Endothelial cell of umbilical vein (primary cell): ENCODE measurements at regions not wholly inside any gene's neighbourhood (a gene's known extent, or its start where the extent isn't known, plus 50 kb on each side); places are given as distances from the start of the nearest gene placed in this dataset.

Experiments used
- BruUV-seq: library from RNA; stranded (reverse); fragments of 400-500 nt; replicated peaks from 2 replicates; lab custom pipeline; 2021; lab: Mats Ljungman, UMichigan
- CTCF ChIA-PET: fragments of 300-600, 350-600 bp; sonication (Branson Sonifier 250); formaldehyde crosslinking; loops from one replicate; lab custom pipeline; 2021; ENCODE audit warnings: antibody characterized with exemption, inconsistent platforms; lab: Charles Lee
- POLR2A ChIA-PET: fragments of 300-600, 350-600 bp; sonication (Branson Sonifier 250); formaldehyde crosslinking; loops from one replicate; lab custom pipeline; 2021; ENCODE audit warnings: antibody characterized with exemption, inconsistent platforms; lab: Charles Lee
- DNase-seq: peaks from one replicate; pipeline ENCODE4 v3.0.0-alpha.2; 2011; ENCODE audit warnings: low read depth, low spot score
- FAIRE-seq: peaks from 2 replicates; lab custom pipeline; 2011; peaks lifted over from hg19 to GRCh38; lab: Jason Lieb, UNC
- H2AFZ ChIP-seq: 2 replicates; pipeline ENCODE4 v1.6.0; 2012; ENCODE audit warnings: low read depth, low read length, control low read depth, inconsistent platforms
- H3K27ac ChIP-seq: 2 replicates; pipeline ENCODE4 v1.5.1; 2011; ENCODE audit warnings: low read depth, mild to moderate bottlenecking, control low read depth, low read length, moderate library complexity; ENCODE audit not compliant: insufficient read depth
- H3K27me3 ChIP-seq, 2 experiments: 2 replicates each; pipeline versions ENCODE4 v1.6.0 to v1.6.1; 2011; ENCODE audit warnings: low read length in 2 of 2, mixed read lengths in 1 of 2; ENCODE audit not compliant: control insufficient read depth in 2 of 2, insufficient read depth in 2 of 2
- H3K36me3 ChIP-seq, 2 experiments: 2 replicates in 1 of 2; 3 replicates in 1 of 2; pipeline ENCODE4 v1.5.1; 2011; ENCODE audit warnings: low read length in 2 of 2, mild to moderate bottlenecking in 1 of 2, moderate library complexity in 1 of 2; ENCODE audit not compliant: control insufficient read depth in 2 of 2, insufficient read depth in 2 of 2; ENCODE audit errors: extremely low read depth in 1 of 2
- H3K4me1 ChIP-seq: 3 replicates; pipeline ENCODE4 v1.5.1; 2011; ENCODE audit warnings: mild to moderate bottlenecking, low read length; ENCODE audit not compliant: control insufficient read depth, insufficient read depth; ENCODE audit errors: extremely low read depth
- H3K4me2 ChIP-seq: 2 replicates; pipeline ENCODE4 v1.6.1; 2011; ENCODE audit warnings: low read length, control low read depth, mixed read lengths; ENCODE audit not compliant: insufficient read depth
- H3K4me3 ChIP-seq, 3 experiments: fragments of 200-600 bp in 1 of 3; sonication (generic), shearing (Covaris generic) in 1 of 3; replicated peaks in 1 of 3; 2 replicates each; pipeline ENCODE4 v1.5.1; 2011 to 2016; ENCODE audit warnings: control low read depth in 3 of 3, low read length in 3 of 3, mild to moderate bottlenecking in 2 of 3, inconsistent platforms in 1 of 3, low read depth in 1 of 3, moderate library complexity in 1 of 3; ENCODE audit not compliant: insufficient read depth in 1 of 3
- H3K79me2 ChIP-seq: 2 replicates; pipeline ENCODE4 v1.6.0; 2012; ENCODE audit warnings: low read length, inconsistent platforms; ENCODE audit not compliant: control insufficient read depth, insufficient read depth
- H3K9ac ChIP-seq: replicated peaks from 2 replicates; pipeline ENCODE3; 2011; ENCODE audit warnings: low read length, control low read depth; ENCODE audit not compliant: insufficient read depth; ENCODE audit errors: extremely low read depth
- H3K9me1 ChIP-seq: replicated peaks from 3 replicates; pipeline ENCODE4 v1.6.0; 2011; ENCODE audit warnings: mild to moderate bottlenecking, low read length; ENCODE audit not compliant: control insufficient read depth, insufficient read depth; ENCODE audit errors: extremely low read depth
- H3K9me3 ChIP-seq: replicated peaks from 2 replicates; pipeline ENCODE4 v1.5.1; 2012; ENCODE audit warnings: low read length, inconsistent platforms; ENCODE audit not compliant: control insufficient read depth, insufficient read depth
- H4K20me1 ChIP-seq: replicated peaks from 2 replicates; pipeline ENCODE3; 2011; ENCODE audit warnings: mild to moderate bottlenecking, low read length; ENCODE audit not compliant: control insufficient read depth, insufficient read depth; ENCODE audit errors: extremely low read depth
- EZH2 ChIP-seq: IDR thresholded peaks from 2 replicates; pipeline ENCODE4 v1.6.1; 2012; ENCODE audit warnings: borderline replicate concordance, low read depth, mild to moderate bottlenecking, moderate library complexity, low read length, inconsistent platforms; ENCODE audit not compliant: severe bottlenecking
- FOS ChIP-seq: IDR thresholded peaks from 2 replicates; pipeline ENCODE4 v1.6.1; 2011; ENCODE audit warnings: mild to moderate bottlenecking, low read length, moderate library complexity, borderline replicate concordance; ENCODE audit not compliant: insufficient read depth
- GATA2 ChIP-seq: IDR thresholded peaks from 2 replicates; pipeline ENCODE4 v1.7.0; 2011; ENCODE audit warnings: low read depth, mild to moderate bottlenecking, moderate library complexity, mixed read lengths, low read length; ENCODE audit not compliant: insufficient read length, insufficient read depth
- JUN ChIP-seq: IDR thresholded peaks from 2 replicates; pipeline ENCODE4 v1.6.1; 2011; ENCODE audit warnings: borderline replicate concordance, low read depth; ENCODE audit not compliant: insufficient read length, insufficient read depth
- MYC ChIP-seq: IDR thresholded peaks from one replicate; pipeline ENCODE4 v1.6.1; 2011; ENCODE audit warnings: mild to moderate bottlenecking, low read depth, low read length
- POLR2A ChIP-seq: IDR thresholded peaks from 2 replicates; pipeline ENCODE4 v1.6.1; 2012; ENCODE audit warnings: low read depth, mild to moderate bottlenecking, control low read depth, low read length
- POLR2AphosphoS5 ChIP-seq: IDR thresholded peaks from 2 replicates; pipeline ENCODE4 v1.6.1; 2012; ENCODE audit warnings: low read depth, mild to moderate bottlenecking, control low read depth, low read length, moderate library complexity; ENCODE audit not compliant: insufficient read depth
- dilution Hi-C: fragments of 300-500 bp; cut with MboI; formaldehyde crosslinking; loops from one replicate; pipeline ENCODE4 v1.15.0; 2019; ENCODE audit warnings: low sequenced_read_pairs; ENCODE audit not compliant: extremely low pct_ligation_motif_present
- intact Hi-C: fragments of 100-400 bp; cut with micrococcal nuclease; formaldehyde crosslinking; loops from one replicate; pipeline ENCODE4 v1.10.0; 2022
- TF ChIP-seq, protein P1 (sequence below): IDR thresholded peaks from 2 replicates; pipeline ENCODE4 v1.6.1; 2011; ENCODE audit not compliant: insufficient read depth, insufficient read length
- TF ChIP-seq, protein P2 (sequence below), 2 donors: IDR thresholded peaks; 1 replicate in 1 of 2; 2 replicates in 1 of 2; pipeline ENCODE4 v1.5.1; 2011; ENCODE audit warnings: low read length in 2 of 2, mild to moderate bottlenecking in 2 of 2, moderate library complexity in 2 of 2, control low read depth in 1 of 2, inconsistent platforms in 1 of 2, low read depth in 1 of 2; ENCODE audit not compliant: insufficient read depth in 1 of 2; ENCODE audit errors: extremely low read depth in 1 of 2

DNA sequence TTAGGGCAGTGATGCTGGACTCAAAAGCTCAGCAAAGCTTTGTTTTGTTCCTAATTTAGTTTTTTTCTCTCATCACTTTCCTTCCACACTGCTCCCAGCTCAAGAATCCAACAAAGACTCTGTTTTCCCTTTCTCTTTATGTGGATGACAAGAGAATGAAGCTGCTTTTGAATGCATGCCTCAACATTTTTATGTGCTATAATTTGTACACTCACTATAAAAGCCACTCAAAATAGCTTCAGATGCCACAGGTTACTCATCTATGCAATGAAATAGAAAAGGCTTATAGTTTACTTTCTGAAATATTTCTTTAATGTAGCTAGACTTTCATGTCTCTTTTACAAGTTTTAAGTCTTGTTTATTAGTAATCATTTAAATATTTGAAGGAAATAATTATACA is 714.9 kb downstream of the OTOL1 start:
- POLR2A ChIA-PET: no interaction called here
- Histone ChIP-seq H2AFZ (no peak overlapping the region), H3K27me3 (no peaks in the 10 kb centered on the region), H3K27ac (no peak overlapping the region), H3K9me3 (no peaks in the 10 kb centered on the region), H3K4me3 (no peak overlapping the region), H3K36me3 (no peaks in the 10 kb centered on the region), H3K4me2 (no peak overlapping the region), H3K9ac (no peak overlapping the region), H3K4me1 (no peaks in the 10 kb centered on the region), H3K79me2 (no peaks in the 10 kb centered on the region), H3K9me1 (no peaks in the 10 kb centered on the region), H4K20me1 (no peaks in the 10 kb centered on the region)
- intact Hi-C loops (no loop called here), dilution Hi-C loops (no loop called here)
- CTCF ChIA-PET: no interaction called here
- no peak for FAIRE-seq
- BruUV-seq: no TSS peak
- no peak for DNase-seq
- no peak for TF ChIP-seq GATA2
- TF ChIP-seq FOS: no peak
- TF ChIP-seq EZH2: no peak
- TF ChIP-seq, protein P1, sequence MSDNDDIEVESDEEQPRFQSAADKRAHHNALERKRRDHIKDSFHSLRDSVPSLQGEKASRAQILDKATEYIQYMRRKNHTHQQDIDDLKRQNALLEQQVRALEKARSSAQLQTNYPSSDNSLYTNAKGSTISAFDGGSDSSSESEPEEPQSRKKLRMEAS: no peak
- TF ChIP-seq POLR2AphosphoS5: no peak
- no peak for TF ChIP-seq JUN
- TF ChIP-seq POLR2A: no peak
- TF ChIP-seq, protein P2, sequence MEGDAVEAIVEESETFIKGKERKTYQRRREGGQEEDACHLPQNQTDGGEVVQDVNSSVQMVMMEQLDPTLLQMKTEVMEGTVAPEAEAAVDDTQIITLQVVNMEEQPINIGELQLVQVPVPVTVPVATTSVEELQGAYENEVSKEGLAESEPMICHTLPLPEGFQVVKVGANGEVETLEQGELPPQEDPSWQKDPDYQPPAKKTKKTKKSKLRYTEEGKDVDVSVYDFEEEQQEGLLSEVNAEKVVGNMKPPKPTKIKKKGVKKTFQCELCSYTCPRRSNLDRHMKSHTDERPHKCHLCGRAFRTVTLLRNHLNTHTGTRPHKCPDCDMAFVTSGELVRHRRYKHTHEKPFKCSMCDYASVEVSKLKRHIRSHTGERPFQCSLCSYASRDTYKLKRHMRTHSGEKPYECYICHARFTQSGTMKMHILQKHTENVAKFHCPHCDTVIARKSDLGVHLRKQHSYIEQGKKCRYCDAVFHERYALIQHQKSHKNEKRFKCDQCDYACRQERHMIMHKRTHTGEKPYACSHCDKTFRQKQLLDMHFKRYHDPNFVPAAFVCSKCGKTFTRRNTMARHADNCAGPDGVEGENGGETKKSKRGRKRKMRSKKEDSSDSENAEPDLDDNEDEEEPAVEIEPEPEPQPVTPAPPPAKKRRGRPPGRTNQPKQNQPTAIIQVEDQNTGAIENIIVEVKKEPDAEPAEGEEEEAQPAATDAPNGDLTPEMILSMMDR (IDR thresholded peaks at IDR 0.05; ENCODE audit: extremely low read depth in 1 of 2, insufficient read depth in 1 of 2, low read depth in 1 of 2, low read length in 2 of 2): no peak
- TF ChIP-seq MYC: no peak
